NCI-H226 (cell line): ENCODE measurements at regions not wholly inside any gene's neighbourhood (a gene's known extent, or its start where the extent isn't known, plus 50 kb on each side); places are given as distances from the start of the nearest gene placed in this dataset.
"Not testable (repeated sequence)": the region's sequence is repeated elsewhere in the genome, so short reads cannot be mapped to it uniquely, and the experiment has no call there.

Experiments used
- DNase-seq: peaks from one replicate; pipeline ENCODE4 v3.0.0-alpha.2; 2015

DNA sequence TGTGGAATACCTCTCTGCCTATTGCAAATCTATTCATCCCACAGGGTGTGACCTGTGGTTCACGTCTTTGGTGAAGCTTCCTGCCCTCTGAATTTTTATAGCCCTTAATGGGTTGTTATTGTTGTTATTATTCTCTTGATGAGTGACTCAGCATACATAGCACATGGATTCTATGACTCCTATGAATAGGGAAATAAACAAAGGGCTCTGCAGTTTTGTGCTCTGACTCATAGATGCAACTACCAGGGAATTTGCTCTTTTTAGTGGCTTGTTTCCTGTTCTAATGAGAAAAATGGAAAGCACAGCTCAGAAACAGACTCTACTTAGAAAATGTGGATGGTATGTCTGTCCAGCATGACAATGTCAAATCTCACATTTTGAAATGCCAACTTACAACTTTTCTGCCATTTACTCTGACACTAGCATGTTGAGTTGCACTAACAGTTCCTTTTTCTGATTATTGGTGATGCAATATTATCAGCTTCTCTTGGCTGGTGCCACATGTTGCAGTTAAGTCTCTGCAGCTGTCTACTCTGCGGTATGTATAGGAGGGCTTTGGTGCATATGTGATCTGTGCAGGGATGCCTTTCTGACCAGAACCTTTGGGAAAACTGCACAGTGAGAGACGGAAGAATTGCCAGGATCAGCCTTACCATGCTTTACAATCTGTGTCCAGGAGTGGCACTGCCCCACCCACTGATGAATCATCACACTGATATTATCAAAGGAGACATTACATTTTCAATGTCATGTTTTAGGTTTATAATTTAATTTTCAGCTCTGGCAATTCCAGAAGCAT lies 996.4 kb upstream of the WWC1 start:
- peak; percentile 87 for DNase-seq

- DNase-seq, result peak; percentile 57
These were observed 995.8 kb upstream of the WWC1 start for GRCh38 chr5:167295681-167296005.

DNA sequence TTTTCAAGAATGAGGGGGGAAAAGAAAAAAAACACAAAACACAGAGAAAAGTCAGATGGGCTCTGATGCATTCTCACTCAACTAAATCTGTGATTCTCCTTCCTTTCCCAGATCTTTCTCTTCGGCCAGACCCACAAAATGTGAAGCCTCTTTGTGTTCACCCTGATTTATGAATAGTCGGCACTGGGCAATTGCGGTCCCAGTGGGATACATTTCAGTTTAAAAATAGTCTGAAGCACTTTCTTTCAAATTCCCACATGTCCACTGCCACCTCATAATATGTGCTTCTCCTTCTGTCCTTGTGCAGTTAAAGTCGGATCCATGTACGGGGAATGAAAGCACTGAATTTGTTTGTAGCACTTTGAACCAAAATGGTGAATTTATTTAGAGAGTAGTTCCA lies 995.4 kb upstream of the WWC1 start:
- no peak for DNase-seq

- DNase-seq, result no peak
These were observed 994.8 kb upstream of the WWC1 start for GRCh38 chr5:167296661-167297060.

GRCh38 chr5:167299861-167300260 lies 991.6 kb upstream of the WWC1 start:
- not testable (repeated sequence) for DNase-seq

- DNase-seq, result no peak
These were observed 987.9 kb upstream of the WWC1 start for GRCh38 chr5:167303582-167303981.

DNA sequence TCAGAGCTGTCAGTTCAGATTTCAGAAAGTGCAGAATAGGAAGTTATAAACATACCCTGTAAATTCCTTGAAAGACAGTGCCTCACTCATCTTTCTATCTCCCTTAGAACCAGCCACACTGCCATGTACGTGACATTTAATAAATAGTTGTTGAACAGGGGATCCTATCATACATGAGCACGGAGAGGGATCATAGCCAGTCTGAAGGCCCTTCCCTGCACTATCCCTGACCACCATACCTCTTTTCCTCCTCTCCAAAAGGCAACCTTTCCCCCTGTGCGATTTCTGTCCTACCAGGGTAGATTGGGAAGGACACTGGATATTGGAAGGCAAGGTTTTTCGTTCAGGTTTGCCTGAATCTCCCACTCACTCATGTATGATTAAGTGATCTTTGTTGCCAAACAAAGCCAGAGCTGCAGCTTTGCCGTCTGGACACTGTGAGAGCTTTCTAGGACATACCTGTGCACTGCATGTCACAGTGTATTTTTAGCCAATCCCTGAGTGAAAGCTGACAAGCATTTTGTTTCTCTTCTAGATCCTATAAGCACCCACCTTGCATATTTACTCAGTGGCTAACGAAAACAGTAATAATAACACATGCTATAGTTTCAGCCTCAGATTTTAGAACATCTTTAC lies 986.5 kb upstream of the WWC1 start:
- no peak for DNase-seq

DNA sequence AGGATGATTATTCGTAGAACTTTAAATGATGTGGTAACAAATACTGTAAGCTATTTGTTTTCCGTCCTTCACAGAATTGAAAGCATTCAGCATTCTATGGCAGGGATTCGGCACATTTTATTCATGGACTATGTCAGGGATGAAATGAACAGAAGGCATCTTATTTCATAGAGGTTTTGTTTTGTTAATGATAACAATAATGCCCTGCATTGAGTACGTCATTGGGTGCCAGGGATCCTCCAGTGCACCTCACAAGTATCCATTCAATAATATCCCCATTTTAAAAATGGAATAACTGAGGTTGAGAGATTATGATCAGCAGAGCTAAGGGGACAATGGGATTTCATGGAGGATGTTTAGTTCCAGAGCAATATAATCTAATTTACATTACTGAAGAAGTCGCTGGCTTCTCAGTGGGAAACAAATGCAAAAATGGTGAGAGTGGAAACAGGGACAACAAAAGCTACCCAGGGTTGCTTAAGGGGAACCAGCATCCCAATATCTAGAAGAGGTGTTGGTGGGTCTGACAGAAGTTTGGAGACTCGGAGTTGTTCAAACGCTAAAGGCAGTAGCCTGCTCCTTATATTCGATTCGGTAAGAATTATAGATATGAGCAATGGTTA lies 985.7 kb upstream of the WWC1 start:
- DNase-seq, result no peak

- DNase-seq, result no peak
These were observed 984.4 kb upstream of the WWC1 start for GRCh38 chr5:167307042-167307441.

GRCh38 chr5:167308466-167308865 lies 983.0 kb upstream of the WWC1 start:
- DNase-seq, result no peak

DNA sequence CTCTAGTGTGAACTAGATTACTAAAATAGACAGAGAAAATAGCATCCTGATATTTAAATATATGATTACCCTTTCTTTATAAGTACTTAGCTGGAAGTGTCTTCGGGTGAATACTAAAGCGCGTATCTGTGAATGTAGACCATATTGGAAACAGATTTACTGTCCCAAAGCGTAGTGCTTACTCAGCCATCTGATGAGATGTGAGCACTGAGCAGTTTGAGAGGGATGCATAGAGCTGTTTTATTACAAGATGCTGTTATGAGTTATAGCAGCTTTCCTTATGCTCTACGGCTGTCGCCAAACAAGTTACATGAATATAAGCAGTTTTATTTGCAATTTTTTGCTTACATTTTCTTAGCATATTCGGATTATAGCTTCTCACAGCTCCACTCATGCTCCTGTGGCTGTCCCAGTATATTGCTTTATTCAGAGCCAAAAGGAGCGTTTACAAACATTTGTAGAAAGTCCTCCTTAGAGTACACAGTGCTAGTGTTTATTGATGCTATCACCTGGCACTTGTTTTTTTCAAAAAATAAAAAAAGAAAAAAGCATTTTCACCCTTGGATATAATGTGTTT lies 981.4 kb upstream of the WWC1 start:
- DNase-seq, result no peak

GRCh38 chr5:167311340-167311739 lies 980.1 kb upstream of the WWC1 start:
- DNase-seq, result no peak

GRCh38 chr5:167312225-167312624 lies 979.2 kb upstream of the WWC1 start:
- no peak for DNase-seq

DNA sequence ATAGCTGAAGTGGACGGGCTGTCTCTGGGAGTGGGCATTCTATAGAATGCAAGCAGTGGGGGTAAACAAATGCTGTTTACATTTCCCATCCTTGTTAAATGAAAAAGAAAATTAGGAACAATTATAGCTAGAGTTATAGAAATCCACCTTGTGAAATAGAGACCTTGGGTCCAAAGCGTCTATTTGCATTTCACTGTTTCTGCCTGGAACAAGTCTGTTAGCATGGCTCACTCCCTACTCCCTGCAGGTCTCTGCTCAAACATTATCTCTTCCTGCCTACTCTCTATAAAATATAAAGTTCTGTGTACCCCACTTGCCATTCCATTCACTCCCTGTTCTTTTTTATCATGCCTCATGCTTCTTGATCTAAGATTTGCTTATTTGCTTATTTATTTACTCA lies 975.7 kb upstream of the WWC1 start:
- DNase-seq, result no peak

DNA sequence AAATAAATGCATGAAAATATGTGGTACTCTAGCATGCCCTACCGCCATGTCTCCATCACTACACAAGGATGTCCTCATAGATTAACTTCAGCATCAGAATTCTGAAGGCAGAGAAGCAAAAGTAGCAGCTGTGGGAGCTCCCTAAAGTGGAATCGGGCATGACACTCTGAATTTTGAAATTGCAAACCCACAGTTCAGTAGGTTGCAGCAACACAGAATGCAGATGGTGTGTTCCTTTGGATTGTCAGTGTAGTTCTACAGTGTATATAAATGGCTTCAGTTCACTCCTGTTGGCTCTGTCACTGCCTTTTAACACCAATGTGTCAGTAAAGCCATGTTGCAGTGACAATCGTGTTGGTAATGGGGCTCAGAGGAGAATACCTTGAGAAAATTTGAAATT lies 973.6 kb upstream of the WWC1 start:
- no peak for DNase-seq

GRCh38 chr5:167319243-167319642 lies 972.2 kb upstream of the WWC1 start:
- DNase-seq, result no peak

DNA sequence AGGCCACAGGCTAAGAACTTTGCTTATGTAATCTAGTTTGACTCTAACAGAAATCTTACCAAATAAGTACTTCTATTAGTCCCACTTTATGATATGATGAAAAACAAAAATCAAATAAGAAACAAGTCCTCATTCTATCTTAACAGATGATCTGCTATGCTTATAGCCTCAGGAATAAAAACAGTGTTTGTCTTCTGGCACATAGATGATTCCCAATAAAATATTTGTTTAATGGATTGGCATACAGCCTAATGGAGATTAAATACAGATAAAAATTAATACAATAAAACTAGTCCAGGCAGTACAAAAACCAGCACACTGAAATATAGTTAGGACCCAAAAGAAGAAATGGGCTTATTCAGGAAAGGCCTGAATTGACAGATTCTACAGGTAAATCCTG lies 971.4 kb upstream of the WWC1 start:
- DNase-seq, result no peak

DNA sequence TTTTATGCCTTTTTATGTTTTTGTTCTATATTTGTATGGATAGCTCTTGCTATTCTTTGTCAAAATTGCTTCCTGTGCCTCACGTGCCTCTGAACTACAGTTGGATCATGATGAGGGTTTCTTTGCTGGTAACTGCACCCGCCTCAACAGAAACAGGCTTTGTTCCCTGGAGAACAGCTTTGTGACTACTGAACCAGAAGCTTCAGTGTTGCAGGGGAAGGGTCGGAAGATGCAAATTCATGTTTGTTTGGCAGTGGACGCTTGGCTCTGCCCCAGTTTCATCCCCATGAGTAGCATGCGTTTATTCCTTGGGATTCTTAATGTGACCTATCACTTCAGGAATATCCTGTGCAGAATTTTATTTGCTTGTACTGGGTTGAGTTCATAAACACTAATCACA lies 959.1 kb upstream of the WWC1 start:
- no peak for DNase-seq

- no peak for DNase-seq
These were observed 955.3 kb upstream of the WWC1 start for GRCh38 chr5:167336161-167336560.

- DNase-seq, result no peak
These were observed 952.2 kb upstream of the WWC1 start for GRCh38 chr5:167339205-167339604.

- no peak for DNase-seq
These were observed 945.0 kb upstream of the WWC1 start for GRCh38 chr5:167346461-167346860.

GRCh38 chr5:167348251-167348926 lies 943.1 kb upstream of the WWC1 start:
- DNase-seq, result no peak

- DNase-seq, result no peak
These were observed 942.5 kb upstream of the WWC1 start for GRCh38 chr5:167348980-167349379.

DNA sequence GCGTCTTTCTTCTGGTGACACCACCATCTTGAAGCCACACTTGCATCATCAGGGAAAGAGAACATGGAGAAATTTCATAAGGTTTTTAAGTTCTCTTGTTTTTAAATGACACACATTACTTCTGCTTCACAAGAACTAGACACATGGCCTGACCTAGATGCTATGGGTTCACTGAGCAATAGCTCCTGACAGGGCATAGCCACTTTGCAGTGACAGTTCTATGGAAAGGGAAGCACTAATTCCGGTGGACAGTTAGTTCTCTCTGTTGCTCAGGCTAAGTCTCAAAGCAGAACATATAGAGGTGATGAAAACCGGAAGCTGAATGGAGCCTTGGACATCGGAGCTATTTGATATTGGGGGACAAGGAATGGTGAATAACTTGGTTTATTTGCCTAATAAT lies 940.1 kb upstream of the WWC1 start:
- no peak for DNase-seq
